Breast epithelium (tissue), 4 donors: ENCODE measurements at regions not wholly inside any gene's neighbourhood (a gene's known extent, or its start where the extent isn't known, plus 50 kb on each side); places are given as distances from the start of the nearest gene placed in this dataset.
"Not testable (repeated sequence)": the region's sequence is repeated elsewhere in the genome, so short reads cannot be mapped to it uniquely, and the experiment has no call there.

Source experiments
- DNase-seq, 2 donors: peaks; one replicate each; pipeline ENCODE4 v3.0.0-alpha.2; 2019; ENCODE audit warnings: low spot score in 2 of 2
- H3K27ac ChIP-seq, 2 donors: fragments of 200-600 bp; sonication (generic) in 1 of 2; one replicate each; pipeline ENCODE4 v1.5.1; 2016 to 2019; ENCODE audit warnings: mild to moderate bottlenecking in 1 of 2
- H3K27me3 ChIP-seq, 2 donors: fragments of 200-600 bp; sonication (generic) in 1 of 2; one replicate each; pipeline versions ENCODE4 v1.5.1 to v1.6.0; 2017 to 2019; ENCODE audit warnings: control low read depth in 1 of 2, mild to moderate bottlenecking in 1 of 2
- H3K36me3 ChIP-seq: fragments of 200-600 bp; one replicate; pipeline ENCODE4 v1.5.1; 2019
- H3K4me1 ChIP-seq, 2 donors: fragments of 200-600 bp; sonication (generic); one replicate each; pipeline ENCODE4 v1.5.1; 2016 to 2019; ENCODE audit warnings: control low read depth in 1 of 2
- H3K4me3 ChIP-seq, 3 donors: fragments of 200-600 bp; sonication (generic); 1 replicate in 2 of 3; 2 replicates in 1 of 3; pipeline ENCODE4 v1.5.1; 2016 to 2019; ENCODE audit warnings: mild to moderate bottlenecking in 3 of 3, moderate library complexity in 2 of 3
- H3K9me3 ChIP-seq, 2 donors: fragments of 200-600 bp; sonication (generic) in 1 of 2; one replicate each; pipeline ENCODE4 v1.5.1; 2016 to 2019; ENCODE audit warnings: control low read depth in 1 of 2
- intact Hi-C: fragments of 100-400 bp; cut with DNase I; formaldehyde crosslinking; loops from one replicate; pipeline ENCODE4 v1.15.1; 2023; ENCODE audit warnings: low total_unique reads

GRCh38 chr21:8251701-8252100 lies 2269.7 kb upstream of the TPTE start:
- H3K4me3 ChIP-seq, H3K36me3 ChIP-seq, intact Hi-C loops, H3K27ac ChIP-seq, DNase-seq, H3K4me1 ChIP-seq, H3K9me3 ChIP-seq, H3K27me3 ChIP-seq: not testable (repeated sequence)

- intact Hi-C loops, H3K9me3 ChIP-seq, H3K4me3 ChIP-seq, H3K4me1 ChIP-seq, H3K27me3 ChIP-seq, H3K36me3 ChIP-seq, H3K27ac ChIP-seq: not testable (repeated sequence)
- DNase-seq: peak in 1 of 2 donors; percentile 27
Measured at GRCh38 chr21:8255094-8255493, 2266.3 kb upstream of the TPTE start.

- H3K9me3 ChIP-seq, intact Hi-C loops, H3K36me3 ChIP-seq, H3K27ac ChIP-seq, H3K4me3 ChIP-seq, H3K4me1 ChIP-seq, H3K27me3 ChIP-seq: not testable (repeated sequence)
- DNase-seq: peak in 1 of 2 donors; percentile 35
Measured at GRCh38 chr21:8257083-8257799, 2264.1 kb upstream of the TPTE start.

DNA sequence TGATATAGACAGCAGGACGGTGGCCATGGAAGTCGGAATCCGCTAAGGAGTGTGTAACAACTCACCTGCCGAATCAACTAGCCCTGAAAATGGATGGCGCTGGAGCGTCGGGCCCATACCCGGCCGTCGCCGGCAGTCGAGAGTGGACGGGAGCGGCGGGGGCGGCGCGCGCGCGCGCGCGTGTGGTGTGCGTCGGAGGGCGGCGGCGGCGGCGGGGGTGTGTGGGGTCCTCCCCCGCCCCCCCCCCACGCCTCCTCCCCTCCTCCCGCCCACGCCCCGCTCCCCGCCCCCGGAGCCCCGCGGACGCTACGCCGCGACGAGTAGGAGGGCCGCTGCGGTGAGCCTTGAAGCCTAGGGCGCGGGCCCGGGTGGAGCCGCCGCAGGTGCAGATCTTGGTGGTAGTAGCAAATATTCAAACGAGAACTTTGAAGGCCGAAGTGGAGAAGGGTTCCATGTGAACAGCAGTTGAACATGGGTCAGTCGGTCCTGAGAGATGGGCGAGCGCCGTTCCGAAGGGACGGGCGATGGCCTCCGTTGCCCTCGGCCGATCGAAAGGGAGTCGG lies 2261.2 kb upstream of the TPTE start:
- H3K27ac ChIP-seq, H3K9me3 ChIP-seq, H3K36me3 ChIP-seq, DNase-seq, H3K4me1 ChIP-seq, intact Hi-C loops, H3K27me3 ChIP-seq, H3K4me3 ChIP-seq: not testable (repeated sequence)
